Peyer's patch (tissue), 4 donors: ENCODE measurements at regions not wholly inside any gene's neighbourhood (a gene's known extent, or its start where the extent isn't known, plus 50 kb on each side); places are given as distances from the start of the nearest gene placed in this dataset.

Experiments
- POLR2A ChIP-seq, 2 donors: fragments of 450-650 bp; IDR thresholded peaks; one replicate each; pipeline ENCODE4 v1.5.1; 2017; ENCODE audit warnings: antibody characterized with exemption in 2 of 2, mild to moderate bottlenecking in 2 of 2, moderate library complexity in 2 of 2
- TF ChIP-seq, protein P1 (sequence below), 6 experiments: fragments of 450-650 bp in 4 of 6; fragments of 200-600 bp in 2 of 6; sonication (generic) in 1 of 6; IDR thresholded peaks; one replicate each; pipeline ENCODE4 v1.5.1; 2017 to 2019; ENCODE audit warnings: antibody characterized with exemption in 6 of 6, mild to moderate bottlenecking in 3 of 6, moderate library complexity in 1 of 6

DNA sequence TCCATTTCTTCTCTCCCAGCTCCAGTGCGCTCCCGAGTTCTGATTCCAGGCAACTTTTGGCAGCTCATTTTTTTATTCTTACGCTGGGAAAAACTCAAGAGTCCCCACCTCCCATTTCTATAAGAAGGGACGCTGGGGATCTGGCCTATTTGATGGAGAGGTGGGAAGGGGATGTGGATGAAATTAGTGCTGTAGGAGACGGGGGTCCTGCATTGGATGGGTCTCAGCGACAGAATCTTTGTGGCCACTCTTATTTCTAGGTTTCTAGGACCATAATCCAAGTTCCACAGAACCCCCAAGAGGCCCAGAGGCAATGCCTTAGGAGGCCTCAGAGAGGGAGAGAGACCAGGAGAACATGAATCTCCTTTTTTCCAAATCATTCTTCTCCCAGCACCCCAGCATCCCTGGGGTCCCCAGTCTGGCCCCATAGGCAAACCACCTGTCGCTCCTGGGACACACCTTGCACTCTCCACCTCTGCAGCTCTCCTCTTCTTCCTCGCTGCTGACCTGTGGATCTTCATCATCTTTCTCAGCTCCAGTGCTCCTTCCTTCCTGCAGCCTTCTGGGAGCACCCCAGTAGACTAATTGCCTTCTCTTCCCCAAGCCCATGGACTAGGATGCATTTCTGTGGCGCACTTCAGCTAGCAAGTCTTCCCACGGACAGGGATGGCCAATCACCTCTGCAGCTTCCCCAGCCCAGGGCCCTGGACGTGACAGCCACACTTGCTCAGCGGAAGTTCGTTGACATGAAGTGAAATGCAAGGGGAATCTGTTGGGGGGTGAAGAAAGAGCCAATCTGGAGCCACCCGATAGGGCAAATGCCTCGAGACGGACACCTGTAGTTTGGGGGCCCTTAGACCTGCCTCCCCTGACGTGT, 100.1 kb upstream of the ALDH1A3 start:
- TF ChIP-seq, protein P1, sequence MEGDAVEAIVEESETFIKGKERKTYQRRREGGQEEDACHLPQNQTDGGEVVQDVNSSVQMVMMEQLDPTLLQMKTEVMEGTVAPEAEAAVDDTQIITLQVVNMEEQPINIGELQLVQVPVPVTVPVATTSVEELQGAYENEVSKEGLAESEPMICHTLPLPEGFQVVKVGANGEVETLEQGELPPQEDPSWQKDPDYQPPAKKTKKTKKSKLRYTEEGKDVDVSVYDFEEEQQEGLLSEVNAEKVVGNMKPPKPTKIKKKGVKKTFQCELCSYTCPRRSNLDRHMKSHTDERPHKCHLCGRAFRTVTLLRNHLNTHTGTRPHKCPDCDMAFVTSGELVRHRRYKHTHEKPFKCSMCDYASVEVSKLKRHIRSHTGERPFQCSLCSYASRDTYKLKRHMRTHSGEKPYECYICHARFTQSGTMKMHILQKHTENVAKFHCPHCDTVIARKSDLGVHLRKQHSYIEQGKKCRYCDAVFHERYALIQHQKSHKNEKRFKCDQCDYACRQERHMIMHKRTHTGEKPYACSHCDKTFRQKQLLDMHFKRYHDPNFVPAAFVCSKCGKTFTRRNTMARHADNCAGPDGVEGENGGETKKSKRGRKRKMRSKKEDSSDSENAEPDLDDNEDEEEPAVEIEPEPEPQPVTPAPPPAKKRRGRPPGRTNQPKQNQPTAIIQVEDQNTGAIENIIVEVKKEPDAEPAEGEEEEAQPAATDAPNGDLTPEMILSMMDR (IDR thresholded peaks at IDR 0.05): no peak
- TF ChIP-seq POLR2A (IDR thresholded peaks at IDR 0.05): no peak
